ENCODE measurements at regions not wholly inside any gene's neighbourhood (a gene's known extent, or its start where the extent isn't known, plus 50 kb on each side); places are given as distances from the start of the nearest gene placed in this dataset.

DNA sequence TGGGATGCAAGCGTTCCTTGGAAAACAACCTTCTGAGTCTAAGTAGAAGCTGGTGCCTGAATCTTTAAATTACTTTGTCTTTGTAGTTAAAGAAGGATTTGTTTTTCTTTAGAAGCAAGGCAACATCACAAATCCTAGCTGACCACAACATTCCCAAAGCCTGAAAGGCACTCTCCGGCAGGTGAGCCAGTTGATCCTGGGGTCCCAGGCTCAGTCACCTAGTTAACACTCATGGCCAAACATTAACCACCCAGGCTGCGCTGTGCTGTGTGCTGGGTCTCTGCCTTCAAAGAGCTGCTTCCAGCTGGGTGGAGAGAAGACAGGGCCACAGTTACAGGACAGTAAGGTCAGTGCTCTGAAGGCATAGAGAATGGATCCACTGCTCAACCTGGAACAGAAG, 120.0 kb upstream of the TRIB2 start:
- TF ChIP-seq JUN (IDR thresholded peaks at IDR 0.05; ENCODE audit: borderline replicate concordance, insufficient read depth, insufficient read length, low read depth): no peak
- no peak for TF ChIP-seq POLR2A (IDR thresholded peaks at IDR 0.05; ENCODE audit: low read depth, low read length)
- no peak for TF ChIP-seq EZH2 (IDR thresholded peaks at IDR 0.05; ENCODE audit: borderline replicate concordance, low read depth, low read length, severe bottlenecking)
- TF ChIP-seq, protein P1, sequence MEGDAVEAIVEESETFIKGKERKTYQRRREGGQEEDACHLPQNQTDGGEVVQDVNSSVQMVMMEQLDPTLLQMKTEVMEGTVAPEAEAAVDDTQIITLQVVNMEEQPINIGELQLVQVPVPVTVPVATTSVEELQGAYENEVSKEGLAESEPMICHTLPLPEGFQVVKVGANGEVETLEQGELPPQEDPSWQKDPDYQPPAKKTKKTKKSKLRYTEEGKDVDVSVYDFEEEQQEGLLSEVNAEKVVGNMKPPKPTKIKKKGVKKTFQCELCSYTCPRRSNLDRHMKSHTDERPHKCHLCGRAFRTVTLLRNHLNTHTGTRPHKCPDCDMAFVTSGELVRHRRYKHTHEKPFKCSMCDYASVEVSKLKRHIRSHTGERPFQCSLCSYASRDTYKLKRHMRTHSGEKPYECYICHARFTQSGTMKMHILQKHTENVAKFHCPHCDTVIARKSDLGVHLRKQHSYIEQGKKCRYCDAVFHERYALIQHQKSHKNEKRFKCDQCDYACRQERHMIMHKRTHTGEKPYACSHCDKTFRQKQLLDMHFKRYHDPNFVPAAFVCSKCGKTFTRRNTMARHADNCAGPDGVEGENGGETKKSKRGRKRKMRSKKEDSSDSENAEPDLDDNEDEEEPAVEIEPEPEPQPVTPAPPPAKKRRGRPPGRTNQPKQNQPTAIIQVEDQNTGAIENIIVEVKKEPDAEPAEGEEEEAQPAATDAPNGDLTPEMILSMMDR (IDR thresholded peaks at IDR 0.05; ENCODE audit: extremely low read depth in 1 of 2, insufficient read depth in 1 of 2, low read depth in 1 of 2, low read length in 2 of 2): no peak
- no peak for TF ChIP-seq POLR2AphosphoS5 (IDR thresholded peaks at IDR 0.05; ENCODE audit: insufficient read depth, low read depth, low read length)
- no peak for TF ChIP-seq MYC (IDR thresholded peaks at IDR 0.05; ENCODE audit: low read depth, low read length)

All from endothelial cell of umbilical vein (primary cell).